MCF 10A (cell line): ENCODE measurements at regions not wholly inside any gene's neighbourhood (a gene's known extent, or its start where the extent isn't known, plus 50 kb on each side); places are given as distances from the start of the nearest gene placed in this dataset.

Experiments used
- BruUV-seq: library from RNA; stranded (reverse); fragments of 400-500 nt; replicated peaks from 2 replicates; lab custom pipeline; 2021; lab: Mats Ljungman, UMichigan
- CTCF ChIA-PET: fragments of 300-600 bp; sonication (Branson Sonifier 250); formaldehyde crosslinking; extraction: SDS; loops from one replicate; lab custom pipeline; 2021; ENCODE audit warnings: antibody characterized with exemption, inconsistent platforms; lab: Yijun Ruan, JAX
- POLR2A ChIA-PET: fragments of 300-600, 350-650 bp; sonication (Branson Sonifier 250); formaldehyde crosslinking; extraction: SDS; loops from one replicate; lab custom pipeline; 2020; ENCODE audit warnings: antibody characterized with exemption, inconsistent platforms; lab: Yijun Ruan, JAX
- DNase-seq: peaks from one replicate; pipeline ENCODE4 v3.0.0-alpha.2; 2018; ENCODE audit not compliant: unreplicated experiment
- H3K27ac Mint-ChIP-seq: one replicate; pipeline ENCODE4 v1.8.0; 2022; ENCODE audit warnings: mild to moderate bottlenecking, low read depth, mixed read lengths; ENCODE audit not compliant: unreplicated experiment
- H3K27me3 Mint-ChIP-seq: one replicate; pipeline ENCODE4 v1.8.0; 2022; ENCODE audit warnings: mixed read lengths; ENCODE audit not compliant: insufficient read depth, unreplicated experiment
- H3K36me3 Mint-ChIP-seq: one replicate; pipeline ENCODE4 v1.8.0; 2022; ENCODE audit warnings: mild to moderate bottlenecking, moderate library complexity, mixed read lengths; ENCODE audit not compliant: insufficient read depth, unreplicated experiment
- H3K4me1 Mint-ChIP-seq: one replicate; pipeline ENCODE4 v1.8.0; 2022; ENCODE audit warnings: mixed read lengths; ENCODE audit not compliant: insufficient read depth, unreplicated experiment
- H3K4me3 Mint-ChIP-seq: one replicate; pipeline ENCODE4 v1.8.0; 2022; ENCODE audit warnings: mild to moderate bottlenecking, moderate library complexity, mixed read lengths; ENCODE audit not compliant: unreplicated experiment
- H3K9me3 Mint-ChIP-seq: one replicate; pipeline ENCODE4 v1.8.0; 2022; ENCODE audit warnings: mixed read lengths; ENCODE audit not compliant: unreplicated experiment
- intact Hi-C: fragments of 100-400 bp; cut with micrococcal nuclease; formaldehyde crosslinking; loops from 2 replicates; pipeline ENCODE4 v1.14.1; 2022
- TF ChIP-seq, protein P1 (sequence below): fragments of 200-600 bp; IDR thresholded peaks from one replicate; pipeline ENCODE4 v1.8.0; 2022; ENCODE audit warnings: antibody characterized with exemption, mild to moderate bottlenecking; ENCODE audit not compliant: unreplicated experiment

DNA sequence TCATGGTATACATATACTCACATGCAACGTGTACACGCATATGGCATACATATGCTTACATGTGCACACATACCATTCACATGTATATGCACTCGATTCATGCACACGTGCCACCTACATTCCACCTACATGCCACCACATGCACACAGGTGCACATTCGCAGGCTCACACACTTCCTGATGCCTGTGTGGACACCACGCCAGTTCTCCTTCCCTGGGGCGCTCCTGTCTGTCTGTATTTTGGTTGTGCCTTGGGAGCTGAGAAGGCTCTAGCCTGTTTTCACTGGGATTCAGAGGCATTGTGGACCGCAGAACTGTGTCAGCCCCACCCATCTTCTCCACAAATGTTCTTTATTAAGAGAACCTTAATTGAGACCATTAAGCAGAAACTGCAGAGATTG, 96.6 kb upstream of the CTDP1 start:
- H3K4me3 Mint-ChIP-seq: no peak overlapping the region
- intact Hi-C loops: no loop called here
- H3K27me3 Mint-ChIP-seq: no peaks in the 10 kb centered on the region
- peaks cover 7% of the 10 kb centered on the region for H3K9me3 Mint-ChIP-seq
- TF ChIP-seq, protein P1, sequence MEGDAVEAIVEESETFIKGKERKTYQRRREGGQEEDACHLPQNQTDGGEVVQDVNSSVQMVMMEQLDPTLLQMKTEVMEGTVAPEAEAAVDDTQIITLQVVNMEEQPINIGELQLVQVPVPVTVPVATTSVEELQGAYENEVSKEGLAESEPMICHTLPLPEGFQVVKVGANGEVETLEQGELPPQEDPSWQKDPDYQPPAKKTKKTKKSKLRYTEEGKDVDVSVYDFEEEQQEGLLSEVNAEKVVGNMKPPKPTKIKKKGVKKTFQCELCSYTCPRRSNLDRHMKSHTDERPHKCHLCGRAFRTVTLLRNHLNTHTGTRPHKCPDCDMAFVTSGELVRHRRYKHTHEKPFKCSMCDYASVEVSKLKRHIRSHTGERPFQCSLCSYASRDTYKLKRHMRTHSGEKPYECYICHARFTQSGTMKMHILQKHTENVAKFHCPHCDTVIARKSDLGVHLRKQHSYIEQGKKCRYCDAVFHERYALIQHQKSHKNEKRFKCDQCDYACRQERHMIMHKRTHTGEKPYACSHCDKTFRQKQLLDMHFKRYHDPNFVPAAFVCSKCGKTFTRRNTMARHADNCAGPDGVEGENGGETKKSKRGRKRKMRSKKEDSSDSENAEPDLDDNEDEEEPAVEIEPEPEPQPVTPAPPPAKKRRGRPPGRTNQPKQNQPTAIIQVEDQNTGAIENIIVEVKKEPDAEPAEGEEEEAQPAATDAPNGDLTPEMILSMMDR: no peak
- no peaks in the 10 kb centered on the region for H3K4me1 Mint-ChIP-seq
- DNase-seq: no peak
- H3K36me3 Mint-ChIP-seq: no peaks in the 10 kb centered on the region
- POLR2A ChIA-PET: interaction anchor here (0.6 kb wide), 1 partner anchor 157 kb away, joined by 4 read pairs; no protein-coding TSS in a partner anchor
- H3K27ac Mint-ChIP-seq: no peak overlapping the region
- CTCF ChIA-PET: no interaction called here
- BruUV-seq: no TSS peak

DNA sequence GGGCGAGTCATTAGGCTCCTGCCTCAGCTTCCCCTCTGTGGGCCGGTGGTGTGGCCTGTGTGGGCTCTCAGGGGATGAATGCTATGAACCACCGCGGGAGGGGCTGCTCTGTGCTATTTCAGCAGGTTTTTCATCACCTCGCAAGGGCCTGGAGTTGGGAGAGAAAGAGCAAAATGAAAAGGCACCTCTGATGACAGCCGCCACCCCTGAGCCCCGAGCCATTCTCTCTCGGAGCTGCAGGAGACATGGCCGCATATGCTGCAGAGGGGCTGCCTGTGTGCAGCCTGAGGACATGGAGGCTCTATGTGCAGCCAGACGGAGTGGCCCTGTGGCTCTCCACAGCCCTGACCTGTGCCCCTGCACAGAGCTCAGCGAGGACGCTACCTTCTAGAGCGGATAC, 96.2 kb upstream of the CTDP1 start:
- H3K4me3 Mint-ChIP-seq: no peak overlapping the region
- H3K9me3 Mint-ChIP-seq: peaks cover 7% of the 10 kb centered on the region
- H3K27ac Mint-ChIP-seq: no peak overlapping the region
- TF ChIP-seq, protein P1: no peak
- intact Hi-C loops: no loop called here
- POLR2A ChIA-PET: interaction anchor here (0.6 kb wide), 1 partner anchor 158 kb away, joined by 4 read pairs; no protein-coding TSS in a partner anchor
- CTCF ChIA-PET: no interaction called here
- H3K27me3 Mint-ChIP-seq: no peaks in the 10 kb centered on the region
- no peak for DNase-seq
- no TSS peak for BruUV-seq
- no peaks in the 10 kb centered on the region for H3K36me3 Mint-ChIP-seq
- no peaks in the 10 kb centered on the region for H3K4me1 Mint-ChIP-seq

DNA sequence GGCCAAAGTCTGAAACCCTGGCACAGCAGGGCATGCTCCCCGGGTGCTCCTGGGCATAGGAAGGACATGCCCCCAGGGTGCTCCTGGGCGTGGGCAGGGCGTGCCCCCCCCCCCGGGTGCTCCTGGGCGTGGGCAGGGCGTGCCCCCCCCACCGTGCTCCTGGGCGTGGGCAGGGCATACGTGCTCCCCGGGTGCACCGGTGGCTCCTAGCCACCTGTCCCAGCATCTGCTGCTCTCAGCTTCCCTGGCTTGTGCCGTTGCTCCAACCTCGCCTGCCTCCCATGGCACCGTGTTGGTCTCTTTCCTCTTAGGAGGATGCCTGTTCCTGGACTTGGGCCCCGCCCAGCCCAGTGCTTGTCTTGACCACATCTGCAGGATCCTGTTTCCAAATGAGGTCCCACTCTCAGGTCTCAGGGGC, 95.6 kb upstream of the CTDP1 start:
- TF ChIP-seq, protein P1: no peak
- no TSS peak for BruUV-seq
- CTCF ChIA-PET: no interaction called here
- H3K27me3 Mint-ChIP-seq: no peaks in the 10 kb centered on the region
- no peak overlapping the region for H3K27ac Mint-ChIP-seq
- POLR2A ChIA-PET: no interaction called here
- H3K4me3 Mint-ChIP-seq: no peak overlapping the region
- H3K9me3 Mint-ChIP-seq: peaks cover 7% of the 10 kb centered on the region
- no peaks in the 10 kb centered on the region for H3K36me3 Mint-ChIP-seq
- intact Hi-C loops: no loop called here
- H3K4me1 Mint-ChIP-seq: no peaks in the 10 kb centered on the region
- no peak for DNase-seq

DNA sequence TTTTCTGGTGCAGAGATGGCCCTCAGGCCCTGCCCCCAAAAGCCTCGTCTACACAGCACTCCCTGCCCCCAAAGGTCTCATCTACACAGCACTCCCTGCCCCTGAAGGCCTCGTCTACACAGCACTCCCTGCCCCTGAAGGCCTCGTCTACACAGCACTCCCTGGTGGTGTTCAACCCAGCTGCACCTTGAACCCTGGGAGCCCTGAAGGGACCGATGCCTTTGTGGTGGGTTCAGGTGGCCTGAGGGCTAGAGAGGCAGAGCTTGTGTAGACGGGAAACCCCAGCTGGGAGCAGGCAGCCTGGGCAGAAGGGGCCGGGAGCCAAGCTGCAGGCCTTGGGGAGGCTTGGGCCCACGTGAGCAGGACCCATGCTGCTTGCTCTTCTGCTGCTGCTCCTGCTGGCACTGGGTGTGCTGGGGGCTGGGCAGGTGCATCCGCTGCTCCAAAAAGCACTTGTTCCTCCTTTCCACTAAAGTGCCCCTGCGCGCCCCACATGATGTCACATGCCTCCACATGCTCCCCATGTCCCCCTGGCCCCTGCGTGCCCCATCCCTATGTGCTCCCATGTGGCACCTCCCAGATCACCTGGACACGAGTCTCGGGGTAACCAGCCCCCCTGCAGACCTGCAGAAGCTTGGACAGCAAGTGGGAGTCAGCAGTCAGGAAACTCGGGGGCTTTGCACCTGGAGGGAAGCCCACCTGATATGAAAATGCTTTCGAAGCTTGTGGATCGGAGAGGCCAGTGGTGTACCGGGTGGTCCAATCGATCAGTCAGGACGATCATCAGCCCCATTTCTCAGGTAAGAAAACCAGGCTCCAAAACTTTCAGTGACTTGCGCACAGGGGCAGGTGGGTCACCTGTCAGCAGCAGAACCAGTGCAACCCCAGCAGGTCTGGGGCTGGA, 94.9 kb upstream of the CTDP1 start:
- POLR2A ChIA-PET: no interaction called here
- H3K27ac Mint-ChIP-seq: no peak overlapping the region
- DNase-seq: no peak
- no peak overlapping the region for H3K4me3 Mint-ChIP-seq
- H3K27me3 Mint-ChIP-seq: no peaks in the 10 kb centered on the region
- peaks cover 7% of the 10 kb centered on the region for H3K9me3 Mint-ChIP-seq
- H3K4me1 Mint-ChIP-seq: no peaks in the 10 kb centered on the region
- intact Hi-C loops: no loop called here
- TF ChIP-seq, protein P1: no peak
- CTCF ChIA-PET: no interaction called here
- H3K36me3 Mint-ChIP-seq: no peaks in the 10 kb centered on the region
- BruUV-seq: no TSS peak
